ENCODE measurements at regions not wholly inside any gene's neighbourhood (a gene's known extent, or its start where the extent isn't known, plus 50 kb on each side); places are given as distances from the start of the nearest gene placed in this dataset.
"Not testable (repeated sequence)": the region's sequence is repeated elsewhere in the genome, so short reads cannot be mapped to it uniquely, and the experiment has no call there.

DNA sequence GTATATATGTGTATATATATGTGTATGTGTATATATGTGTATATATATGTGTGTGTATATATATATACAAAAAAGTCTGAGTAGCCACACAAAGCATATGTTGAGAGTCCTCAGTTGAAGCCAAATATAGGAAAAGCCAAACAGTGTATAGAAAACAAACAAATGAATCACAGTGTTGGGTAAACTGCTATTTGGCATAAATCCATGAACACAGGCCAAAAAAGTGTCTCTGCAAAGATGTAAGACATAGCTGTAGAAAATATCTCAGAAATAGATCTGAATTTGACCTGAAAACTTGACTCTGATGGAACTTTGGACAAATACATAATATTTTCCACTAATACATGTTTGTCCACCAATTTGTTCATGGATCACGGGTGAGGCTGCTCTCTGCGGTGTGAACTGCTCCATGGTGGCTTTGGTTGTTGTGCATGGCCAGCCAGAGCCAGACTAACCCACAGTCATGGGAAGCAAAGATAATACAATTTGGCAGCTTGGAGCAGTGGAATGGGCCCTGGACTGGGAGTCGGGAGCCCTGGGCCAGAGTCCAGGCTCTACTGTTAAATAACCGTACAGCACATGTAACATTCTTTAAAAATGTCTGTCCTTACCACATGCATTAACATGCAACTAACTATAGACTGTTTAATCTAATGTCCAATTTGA lies 76.9 kb upstream of the EED start:
- no peak for DNase-seq (ENCODE audit: low spot score)

GRCh38 chr11:86166287-86166686 lies 78.3 kb upstream of the EED start:
- DNase-seq (ENCODE audit: low spot score), result not testable (repeated sequence)

DNA sequence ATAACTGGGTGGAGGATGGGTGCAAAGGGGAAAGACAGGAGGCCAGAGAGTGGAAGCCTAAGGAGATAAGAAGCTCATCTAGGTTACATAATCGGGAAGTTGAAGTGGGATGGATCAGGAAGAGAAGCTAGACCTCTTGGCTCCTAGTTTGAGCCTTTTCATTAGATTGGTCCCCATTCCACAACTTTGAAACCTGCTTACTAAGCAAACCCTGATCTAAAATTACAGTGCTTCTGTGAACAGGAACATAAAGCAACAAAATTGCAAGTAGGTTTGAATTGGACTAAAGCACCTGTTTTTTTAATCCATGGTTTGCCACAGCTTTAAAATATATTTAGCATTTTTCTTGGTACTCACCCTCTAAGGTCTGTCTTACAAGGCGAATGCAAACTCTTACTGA lies 80.4 kb upstream of the EED start:
- DNase-seq (ENCODE audit: low spot score), result no peak

GRCh38 chr11:86163221-86163876 lies 81.2 kb upstream of the EED start:
- DNase-seq (ENCODE audit: low spot score), result not testable (repeated sequence)

GRCh38 chr11:86162239-86162638 lies 82.3 kb upstream of the EED start:
- peak; percentile 53 for DNase-seq (ENCODE audit: low spot score)

DNA sequence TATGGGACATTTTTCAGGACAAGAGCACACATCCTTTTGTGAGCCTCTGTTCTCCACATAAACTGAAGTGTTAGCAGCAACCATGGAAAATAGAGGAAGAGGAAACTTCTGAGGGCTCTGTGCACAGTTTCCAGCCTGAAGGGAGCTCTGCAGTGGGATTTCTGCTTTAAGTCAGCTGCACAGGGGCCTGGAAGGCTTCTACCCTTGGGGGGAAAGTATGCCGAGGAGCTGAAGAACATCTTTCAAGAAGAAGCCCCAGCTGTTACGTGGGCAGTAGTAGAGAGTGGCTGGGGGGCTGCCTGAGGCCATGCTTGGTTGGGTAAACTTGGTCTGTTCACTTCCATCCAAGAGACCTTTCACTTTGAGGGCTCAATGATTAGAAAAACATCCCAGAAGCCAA lies 82.7 kb upstream of the EED start:
- DNase-seq (ENCODE audit: low spot score), result no peak

GRCh38 chr11:86161336-86161735 lies 83.2 kb upstream of the EED start:
- DNase-seq (ENCODE audit: low spot score), result no peak

DNA sequence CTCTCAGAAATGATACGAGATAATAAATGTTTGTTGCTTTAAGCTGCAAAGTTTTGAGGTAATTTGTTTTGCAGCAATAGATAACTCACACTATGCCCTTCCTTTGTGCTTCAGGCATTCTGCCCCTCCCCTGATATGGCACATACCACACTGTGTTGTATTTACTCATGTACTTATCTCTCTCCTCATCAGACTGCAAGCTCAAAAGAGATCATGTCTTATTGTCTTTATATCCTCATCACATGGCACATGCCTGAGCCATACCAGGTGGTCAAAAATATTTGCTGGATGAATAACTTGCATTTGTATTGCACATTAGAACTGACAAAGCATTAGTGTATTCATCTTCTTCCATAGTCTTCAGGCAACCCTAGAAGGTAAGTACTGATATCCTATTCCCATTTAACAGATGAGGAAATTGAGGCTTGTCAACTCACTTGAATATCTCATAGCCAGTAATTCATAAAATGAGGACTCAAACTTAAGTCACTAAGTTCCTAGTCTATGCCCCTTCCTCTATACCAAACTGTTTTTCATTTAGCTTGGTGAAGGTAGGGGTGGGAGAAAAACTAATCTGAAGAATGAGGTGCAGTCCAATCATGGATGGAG lies 83.9 kb upstream of the EED start:
- peak; percentile 58 for DNase-seq (ENCODE audit: low spot score)

- no peak for DNase-seq (ENCODE audit: low spot score)
Observed at GRCh38 chr11:86159581-86159891, 85.0 kb upstream of the EED start.

- no peak for DNase-seq (ENCODE audit: low spot score)
Observed at GRCh38 chr11:86158704-86159580, 85.6 kb upstream of the EED start.

DNA sequence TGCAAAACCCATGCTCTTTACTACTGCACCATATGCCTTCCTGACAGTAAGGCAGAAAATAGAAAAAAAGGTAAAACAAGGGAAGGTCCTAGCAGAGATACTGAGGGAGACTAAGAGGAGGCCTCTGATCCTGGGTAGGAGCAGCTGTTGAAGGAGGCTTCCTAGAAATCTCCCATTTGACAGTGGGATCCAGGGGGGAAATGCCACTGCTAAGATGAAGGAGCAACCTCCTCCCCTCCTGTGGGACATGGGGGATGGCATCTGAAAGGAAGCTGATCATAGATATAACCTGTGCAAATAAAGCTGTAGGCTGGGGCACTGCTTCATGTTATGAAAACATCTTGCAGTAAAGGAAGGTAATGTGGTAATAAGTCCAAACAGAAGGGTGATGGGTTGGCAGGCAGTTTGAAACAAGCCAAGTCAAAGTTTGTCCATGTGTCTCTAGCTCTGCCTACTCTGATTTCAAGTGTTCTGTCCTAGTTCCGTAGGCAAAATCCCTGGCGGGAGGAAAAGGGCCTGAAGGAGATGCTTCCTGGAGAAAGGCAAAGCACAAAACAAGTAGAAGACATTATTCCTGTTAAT lies 86.7 kb upstream of the EED start:
- no peak for DNase-seq (ENCODE audit: low spot score)

- DNase-seq (ENCODE audit: low spot score), result no peak
Observed at GRCh38 chr11:86156397-86156955, 87.6 kb upstream of the PICALM start.

- no peak for DNase-seq (ENCODE audit: low spot score)
Observed at GRCh38 chr11:86155200-86155844, 86.4 kb upstream of the PICALM start.

- DNase-seq (ENCODE audit: low spot score), result no peak
Observed at GRCh38 chr11:86153439-86153838, 84.6 kb upstream of the PICALM start.

DNA sequence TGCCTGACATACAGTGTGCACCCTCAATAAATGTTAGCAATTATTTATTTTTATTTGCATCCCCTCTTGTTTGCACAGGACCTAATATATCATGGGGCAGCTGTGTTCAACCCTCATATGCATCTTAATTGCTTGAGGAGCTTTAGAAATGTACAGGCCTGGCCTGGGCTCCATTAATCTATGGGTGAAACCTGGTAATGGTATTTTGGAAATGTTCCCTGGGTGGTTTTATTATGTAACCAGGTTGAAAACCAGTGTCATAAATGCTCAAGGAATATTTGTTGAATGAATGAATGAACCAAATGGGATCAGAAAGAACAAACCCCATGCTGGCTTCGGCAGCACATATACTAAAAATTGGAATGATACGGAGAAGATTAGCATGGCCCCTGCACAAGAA lies 84.0 kb upstream of the PICALM start:
- DNase-seq (ENCODE audit: low spot score), result no peak

- DNase-seq (ENCODE audit: low spot score), result peak; percentile 79
Observed at GRCh38 chr11:86152006-86152862, 83.3 kb upstream of the PICALM start.

GRCh38 chr11:86151174-86152005 lies 82.5 kb upstream of the PICALM start:
- DNase-seq (ENCODE audit: low spot score), result no peak

DNA sequence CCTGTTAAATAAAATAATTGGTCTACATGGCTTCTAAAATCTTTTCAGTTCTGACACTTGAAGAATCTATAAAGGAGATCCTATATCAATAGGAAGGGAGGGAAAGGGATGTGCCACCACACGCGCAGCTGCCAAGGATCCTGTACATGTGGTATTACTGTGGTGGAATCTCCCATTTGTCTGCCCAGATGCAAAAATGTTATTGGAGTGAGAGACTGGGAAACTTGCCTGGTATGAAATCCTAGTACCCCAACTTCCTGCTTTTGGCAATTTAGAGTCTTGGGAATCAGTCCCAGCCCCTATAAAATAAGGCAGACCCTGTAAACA lies 81.9 kb upstream of the PICALM start:
- DNase-seq (ENCODE audit: low spot score), result no peak

DNA sequence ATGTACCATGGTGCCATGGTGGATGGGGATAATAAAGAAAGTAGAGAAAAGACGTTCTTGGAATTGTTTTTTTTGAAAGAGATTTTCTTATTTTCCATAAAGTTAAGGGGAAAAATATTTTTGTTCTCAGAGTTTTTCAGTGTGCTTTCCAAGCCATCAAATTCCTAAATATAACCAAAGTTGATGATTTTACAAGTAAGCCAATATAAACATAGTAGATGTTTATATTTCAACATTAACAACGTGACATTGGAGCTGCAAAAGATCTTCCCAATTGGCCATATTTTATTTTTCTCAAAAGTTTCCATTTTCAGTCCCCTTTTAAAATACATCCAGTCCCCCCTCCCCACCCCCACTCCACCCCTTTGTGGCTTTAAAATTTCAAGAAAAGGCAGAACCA lies 80.9 kb upstream of the PICALM start:
- no peak for DNase-seq (ENCODE audit: low spot score)

- no peak for DNase-seq (ENCODE audit: low spot score)
Observed at GRCh38 chr11:86148345-86148747, 79.5 kb upstream of the PICALM start.

Measured in SW480 (cell line).